ENCODE measurements at regions not wholly inside any gene's neighbourhood (a gene's known extent, or its start where the extent isn't known, plus 50 kb on each side); places are given as distances from the start of the nearest gene placed in this dataset.

- no peak for TF ChIP-seq CTCF (IDR thresholded peaks at IDR 0.05)
- no peaks in the 10 kb centered on the region for H3K9me3 ChIP-seq (replicated peaks in 1 of 2; ENCODE audit: control insufficient read depth in 1 of 2, insufficient read depth in 1 of 2, low read length in 2 of 2)
- Mint-ChIP-seq H3K4me3 (no peak overlapping the region), H3K4me1 (no peaks in the 10 kb centered on the region), H3K27me3 (ENCODE audit: low read depth in 3 of 3) (peaks cover 0 to 2% (median 2%) of the 10 kb centered on the region in 3 donors), H3K9me3 (peaks cover 0 to 11% (median 5%) of the 10 kb centered on the region in 7 donors), H3K27ac (no peak overlapping the region), H3K36me3 (no peaks in the 10 kb centered on the region)
- H2AFZ ChIP-seq (ENCODE audit: insufficient read depth, low read depth, low read length, poor library complexity, severe bottlenecking) = no peak overlapping the region
- 99% methylated on average over 8 of the region's 10 CpGs for WGBS (ENCODE audit: insufficient coverage)
- no peaks in the 10 kb centered on the region for H3K36me3 ChIP-seq (replicated peaks in 1 of 2; ENCODE audit: control insufficient read depth in 1 of 2, insufficient read depth in 2 of 2, low read length in 2 of 2)
- no peak overlapping the region for H3K9ac ChIP-seq (ENCODE audit: insufficient read depth, low read length, poor library complexity, severe bottlenecking)
- H3K4me3 ChIP-seq (replicated peaks in 1 of 3; ENCODE audit: low read depth in 2 of 3, low read length in 3 of 3) = no peak overlapping the region
- no peak overlapping the region for H3K27ac ChIP-seq (ENCODE audit: low read depth in 1 of 2, low read length in 2 of 2)
- H3K27me3 ChIP-seq (ENCODE audit: control insufficient read depth in 2 of 2, insufficient read depth in 2 of 2, low read length in 2 of 2) = no peaks in the 10 kb centered on the region
- no peak for DNase-seq
- intact Hi-C loops (cut with micrococcal nuclease) = no loop called here
- H3K4me2 ChIP-seq (replicated peaks; ENCODE audit: extremely low read depth, low read length, poor library complexity, severe bottlenecking) = no peak overlapping the region
- no peaks in the 10 kb centered on the region for H4K20me1 ChIP-seq (ENCODE audit: insufficient read depth, low read length)
- no peaks in the 10 kb centered on the region for H3K79me2 ChIP-seq (ENCODE audit: insufficient read depth, low read length)
- no peaks in the 10 kb centered on the region for H3K4me1 ChIP-seq (ENCODE audit: control insufficient read depth in 1 of 2, insufficient read depth in 2 of 2, low read length in 2 of 2)
These were observed 318.9 kb downstream of the AJAP1 start for GRCh38 chr1:4973341-4973740.

- Histone ChIP-seq H3K79me2 (ENCODE audit: insufficient read depth, low read length) (no peaks in the 10 kb centered on the region), H3K27ac (ENCODE audit: low read depth in 1 of 2, low read length in 2 of 2) (no peak overlapping the region), H3K4me2 (replicated peaks; ENCODE audit: extremely low read depth, low read length, poor library complexity, severe bottlenecking) (no peak overlapping the region), H3K27me3 (ENCODE audit: control insufficient read depth in 2 of 2, insufficient read depth in 2 of 2, low read length in 2 of 2) (no peaks in the 10 kb centered on the region), H3K4me3 (replicated peaks in 1 of 3; ENCODE audit: low read depth in 2 of 3, low read length in 3 of 3) (no peak overlapping the region), H3K9ac (ENCODE audit: insufficient read depth, low read length, poor library complexity, severe bottlenecking) (no peak overlapping the region), H3K9me3 (replicated peaks in 1 of 2; ENCODE audit: control insufficient read depth in 1 of 2, insufficient read depth in 1 of 2, low read length in 2 of 2) (no peaks in the 10 kb centered on the region), H2AFZ (ENCODE audit: insufficient read depth, low read depth, low read length, poor library complexity, severe bottlenecking) (no peak overlapping the region), H3K36me3 (replicated peaks in 1 of 2; ENCODE audit: control insufficient read depth in 1 of 2, insufficient read depth in 2 of 2, low read length in 2 of 2) (no peaks in the 10 kb centered on the region), H3K4me1 (ENCODE audit: control insufficient read depth in 1 of 2, insufficient read depth in 2 of 2, low read length in 2 of 2) (no peaks in the 10 kb centered on the region), H4K20me1 (ENCODE audit: insufficient read depth, low read length) (no peaks in the 10 kb centered on the region)
- no peak for TF ChIP-seq CTCF (IDR thresholded peaks at IDR 0.05)
- DNase-seq = no peak
- Mint-ChIP-seq H3K27me3 (ENCODE audit: low read depth in 3 of 3) (peaks cover 0 to 2% (median 0%) of the 10 kb centered on the region in 3 donors), H3K4me1 (no peaks in the 10 kb centered on the region), H3K27ac (no peak overlapping the region), H3K9me3 (peaks cover 0 to 13% (median 3%) of the 10 kb centered on the region in 7 donors), H3K4me3 (no peak overlapping the region), H3K36me3 (no peaks in the 10 kb centered on the region)
- WGBS (ENCODE audit: insufficient coverage) = 93% methylated on average over 5 of the region's 12 CpGs
- intact Hi-C loops (cut with micrococcal nuclease) = no loop called here
These were observed 318.4 kb downstream of the AJAP1 start for GRCh38 chr1:4972761-4973320.
